ENCODE measurements at regions not wholly inside any gene's neighbourhood (a gene's known extent, or its start where the extent isn't known, plus 50 kb on each side); places are given as distances from the start of the nearest gene placed in this dataset.
"Not testable (repeated sequence)": the region's sequence is repeated elsewhere in the genome, so short reads cannot be mapped to it uniquely, and the experiment has no call there.

DNA sequence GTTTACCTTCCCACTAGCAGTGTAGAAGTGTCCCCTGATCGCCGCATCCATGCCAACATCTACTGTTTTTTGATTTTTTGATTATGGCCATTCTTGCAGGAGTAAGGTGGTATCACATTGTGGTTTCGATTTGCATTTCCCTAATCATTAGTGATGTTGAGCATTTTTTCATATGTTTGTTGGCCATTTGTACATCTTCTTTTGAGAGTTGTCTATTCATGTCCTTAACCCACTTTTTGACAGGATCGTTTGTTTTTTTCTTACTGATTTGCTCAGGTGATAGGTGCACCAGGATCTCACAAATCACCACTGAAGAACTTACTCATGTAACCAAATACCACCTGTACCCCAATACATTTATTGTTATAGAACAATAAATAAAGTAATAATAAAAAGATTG is 114.5 kb downstream of the GATA6 start:
- TF ChIP-seq CTCF (conservative IDR thresholded peaks at IDR 0.05; ENCODE audit: low read length); EZH2phosphoT487 (IDR thresholded peaks at IDR 0.05; ENCODE audit: borderline replicate concordance): not testable (repeated sequence)
